NCI-H345 treated with DMSO at 0.1 percent for 48 hours (cell line): ENCODE measurements at regions not wholly inside any gene's neighbourhood (a gene's known extent, or its start where the extent isn't known, plus 50 kb on each side); places are given as distances from the start of the nearest gene placed in this dataset.
"Not testable (repeated sequence)": the region's sequence is repeated elsewhere in the genome, so short reads cannot be mapped to it uniquely, and the experiment has no call there.

Experiments
- DNase-seq: peaks from one replicate; lab custom pipeline; 2025; ENCODE audit not compliant: unreplicated experiment; lab: John Stamatoyannopoulos, UW

GRCh38 chr6:167689278-167689677 lies 137.4 kb upstream of the AFDN start:
- DNase-seq: no peak

DNA sequence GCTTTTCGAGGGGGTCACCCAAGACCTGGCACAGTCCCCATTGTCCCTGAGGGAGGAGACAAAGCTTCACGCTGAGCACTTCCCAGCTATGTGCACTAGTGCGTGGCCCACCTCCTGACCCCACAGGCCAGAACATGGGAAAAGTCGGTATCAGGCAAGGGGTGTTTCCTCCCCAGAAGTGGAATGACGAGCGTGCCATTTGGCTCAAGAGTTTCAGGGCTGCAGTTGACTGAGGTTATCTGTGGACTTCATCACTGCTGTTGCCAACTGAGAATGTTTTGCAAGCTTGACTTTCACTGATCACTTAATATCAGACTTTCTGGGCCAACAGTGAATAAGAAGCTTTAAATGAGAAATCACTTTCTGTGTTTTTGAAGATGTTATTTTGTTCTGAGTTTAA lies 137.0 kb upstream of the AFDN start:
- DNase-seq: no peak

- DNase-seq: not testable (repeated sequence)
Measured at GRCh38 chr6:167690167-167690922, 136.4 kb upstream of the AFDN start.

DNA sequence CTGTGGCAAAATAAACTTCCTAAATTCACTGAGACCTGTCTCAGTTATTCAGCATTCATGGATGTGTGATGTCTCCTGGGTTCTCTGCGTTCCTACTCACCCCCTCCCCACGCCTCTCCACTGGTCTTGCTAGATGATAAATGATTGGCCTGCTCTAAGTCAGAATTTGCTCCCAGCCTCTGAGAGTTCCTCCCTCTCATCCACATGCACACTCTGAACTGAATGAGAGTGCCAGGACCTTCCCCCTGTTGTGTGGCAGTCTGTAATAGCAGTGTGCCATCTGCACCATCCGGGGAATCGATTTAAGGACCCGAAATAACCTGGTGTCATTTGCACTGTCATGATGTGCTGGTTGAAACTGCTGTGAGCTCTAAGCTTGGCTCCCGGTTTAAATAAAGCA lies 135.8 kb upstream of the AFDN start:
- DNase-seq: no peak

- DNase-seq: no peak
Measured at GRCh38 chr6:167691533-167692312, 135.0 kb upstream of the AFDN start.

DNA sequence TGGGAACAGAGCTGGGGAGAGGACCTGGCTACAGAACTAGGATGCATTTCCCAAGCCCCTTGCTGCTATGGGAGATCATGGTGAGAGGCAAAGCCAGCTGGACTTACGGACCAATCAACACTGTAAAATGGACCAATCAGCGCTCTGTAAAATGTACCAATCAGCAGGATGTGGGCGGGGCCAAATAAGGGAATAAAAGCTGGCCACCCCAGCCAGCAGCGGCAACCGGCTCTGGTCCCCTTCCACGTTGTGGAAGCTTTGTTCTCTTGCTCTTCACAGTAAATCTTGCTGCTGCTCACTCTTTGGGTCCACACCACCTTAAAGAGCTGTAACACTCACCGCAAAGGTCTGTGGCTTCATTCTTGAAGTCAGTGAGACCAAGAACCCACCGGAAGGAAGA lies 133.2 kb upstream of the AFDN start:
- DNase-seq: not testable (repeated sequence)

DNA sequence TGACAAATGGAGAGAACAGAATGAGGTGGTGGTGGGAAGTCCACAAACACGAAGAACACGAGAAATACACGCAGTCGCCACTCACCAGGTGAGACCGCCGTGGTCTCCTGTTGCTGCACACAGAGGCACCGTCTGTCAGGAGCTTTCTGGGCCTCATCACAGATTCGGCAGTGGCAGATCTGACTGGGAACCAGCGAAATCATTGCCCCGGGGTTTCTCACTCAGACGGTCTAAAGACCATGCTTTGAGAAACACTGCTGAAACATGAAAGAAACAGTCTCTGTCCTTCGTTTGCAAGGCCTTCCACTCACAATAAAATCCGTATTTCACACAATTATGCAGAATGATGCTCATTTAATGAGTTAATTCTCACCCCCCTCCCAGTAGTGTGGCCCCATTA lies 130.9 kb upstream of the AFDN start:
- no peak for DNase-seq

DNA sequence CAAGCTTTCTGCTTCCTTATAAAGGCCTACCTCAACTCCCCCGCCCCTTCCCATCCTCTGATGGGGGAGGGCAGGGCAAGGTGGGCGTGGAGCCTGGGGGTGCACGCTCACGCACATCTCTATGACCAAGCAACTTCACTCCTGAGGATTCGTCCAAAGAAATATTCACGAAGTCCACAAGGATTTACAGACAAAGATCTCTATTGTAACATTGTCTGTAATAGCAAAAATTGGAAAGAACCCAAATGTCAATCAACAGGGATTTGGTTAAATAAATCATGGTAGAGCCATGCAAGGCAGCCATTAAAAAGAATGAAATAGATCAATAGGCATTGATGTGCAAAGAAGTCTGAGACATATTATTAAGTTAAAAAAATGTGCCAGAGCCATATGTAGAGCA lies 130.4 kb upstream of the AFDN start:
- DNase-seq: no peak

GRCh38 chr6:167697316-167697715 lies 129.4 kb upstream of the AFDN start:
- DNase-seq: no peak

GRCh38 chr6:167698540-167698939 lies 128.2 kb upstream of the AFDN start:
- DNase-seq: no peak

GRCh38 chr6:167699141-167699931 lies 127.4 kb upstream of the AFDN start:
- DNase-seq: no peak

DNA sequence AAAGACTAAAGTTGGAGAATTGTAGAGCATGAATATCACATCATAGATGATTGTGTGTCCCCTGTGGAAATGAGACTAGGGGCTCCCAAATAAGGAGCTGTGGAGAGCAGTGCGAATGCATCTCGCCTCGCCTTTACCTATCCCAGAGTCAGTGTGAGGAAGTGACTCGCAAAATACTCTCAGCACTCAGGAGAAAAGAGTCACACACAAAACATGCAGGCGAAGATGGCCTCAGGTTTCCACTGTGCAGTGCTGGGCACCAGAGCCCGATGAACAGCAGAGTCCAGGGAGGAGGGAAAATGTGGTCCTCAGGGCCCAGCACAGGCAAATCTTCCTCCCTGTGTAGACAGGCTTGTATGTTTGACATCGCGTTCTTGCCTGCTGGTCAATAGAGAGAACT lies 126.5 kb upstream of the AFDN start:
- no peak for DNase-seq

GRCh38 chr6:167701010-167701409 lies 125.7 kb upstream of the AFDN start:
- no peak for DNase-seq

DNA sequence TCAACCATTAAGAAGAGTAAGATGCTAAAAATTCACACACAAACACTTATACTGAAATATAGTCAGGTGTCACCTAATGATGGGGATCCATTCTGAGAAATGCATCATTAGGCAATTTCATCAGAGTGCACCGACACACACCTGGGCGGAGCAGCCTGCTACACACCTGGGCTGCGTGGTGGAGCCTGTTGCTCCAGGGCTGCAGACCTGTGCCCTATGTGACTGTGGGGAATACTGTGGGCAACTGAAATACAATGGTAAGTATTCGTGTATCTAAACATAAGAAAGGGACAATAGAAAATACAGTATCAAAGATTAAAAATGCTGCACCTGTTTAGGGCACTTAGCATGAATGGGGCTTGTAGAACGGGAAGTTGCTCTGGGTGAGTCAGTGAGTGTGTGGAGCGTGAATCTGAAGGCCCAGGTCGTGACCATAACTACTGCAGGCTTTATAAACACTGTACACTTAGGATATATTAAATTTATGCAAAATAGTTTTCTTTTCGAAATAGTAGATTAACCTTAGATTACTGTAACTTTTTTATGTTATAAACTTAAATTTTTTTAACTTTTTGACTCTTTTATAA lies 124.4 kb upstream of the AFDN start:
- DNase-seq: no peak

GRCh38 chr6:167703347-167703746 lies 123.4 kb upstream of the AFDN start:
- no peak for DNase-seq

DNA sequence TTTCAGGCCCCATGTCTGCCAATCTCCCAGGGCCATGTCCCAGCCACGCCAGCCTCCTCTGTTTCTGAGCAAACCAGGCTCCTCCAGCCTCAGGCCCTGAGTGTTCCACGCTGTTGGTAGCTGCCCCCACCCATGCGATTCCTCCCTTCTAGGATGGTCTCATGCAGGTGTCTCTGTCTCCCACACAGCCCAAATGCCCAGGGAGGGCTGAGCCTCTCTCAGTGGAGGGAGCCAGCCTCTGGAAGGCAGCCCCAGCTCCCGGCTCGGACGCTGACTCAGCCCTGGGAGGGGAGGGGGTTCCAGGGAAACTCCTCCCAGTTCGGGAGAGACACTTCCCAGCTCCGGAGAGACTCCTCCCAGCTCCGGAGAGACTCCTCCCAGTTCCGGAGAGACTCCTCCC lies 122.9 kb upstream of the AFDN start:
- no peak for DNase-seq

DNA sequence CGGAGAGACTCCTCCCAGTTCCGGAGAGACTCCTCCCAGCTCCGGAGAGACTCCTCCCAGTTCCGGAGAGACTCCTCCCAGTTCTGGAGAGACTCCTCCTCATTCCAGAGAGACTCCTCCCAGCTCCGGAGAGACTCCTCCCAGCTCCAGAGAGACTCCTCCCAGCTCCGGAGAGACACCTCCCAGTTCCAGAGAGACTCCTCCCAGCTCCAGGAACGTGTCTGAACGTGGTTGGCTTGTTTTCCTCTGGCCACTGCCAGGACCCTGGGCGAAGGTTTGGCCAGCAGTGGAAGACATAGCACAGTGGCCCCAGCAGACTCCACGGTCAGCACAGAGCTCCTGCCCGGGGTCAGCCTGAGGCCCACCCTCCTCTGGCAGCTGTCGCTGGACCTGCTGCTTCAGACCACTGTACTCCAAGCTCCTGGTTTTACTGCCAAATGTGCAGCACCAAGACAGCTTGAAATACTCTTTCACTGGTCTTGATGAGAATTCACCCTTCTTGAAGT lies 122.3 kb upstream of the AFDN start:
- DNase-seq: no peak

- DNase-seq: no peak
Measured at GRCh38 chr6:167705211-167705750, 121.4 kb upstream of the AFDN start.

DNA sequence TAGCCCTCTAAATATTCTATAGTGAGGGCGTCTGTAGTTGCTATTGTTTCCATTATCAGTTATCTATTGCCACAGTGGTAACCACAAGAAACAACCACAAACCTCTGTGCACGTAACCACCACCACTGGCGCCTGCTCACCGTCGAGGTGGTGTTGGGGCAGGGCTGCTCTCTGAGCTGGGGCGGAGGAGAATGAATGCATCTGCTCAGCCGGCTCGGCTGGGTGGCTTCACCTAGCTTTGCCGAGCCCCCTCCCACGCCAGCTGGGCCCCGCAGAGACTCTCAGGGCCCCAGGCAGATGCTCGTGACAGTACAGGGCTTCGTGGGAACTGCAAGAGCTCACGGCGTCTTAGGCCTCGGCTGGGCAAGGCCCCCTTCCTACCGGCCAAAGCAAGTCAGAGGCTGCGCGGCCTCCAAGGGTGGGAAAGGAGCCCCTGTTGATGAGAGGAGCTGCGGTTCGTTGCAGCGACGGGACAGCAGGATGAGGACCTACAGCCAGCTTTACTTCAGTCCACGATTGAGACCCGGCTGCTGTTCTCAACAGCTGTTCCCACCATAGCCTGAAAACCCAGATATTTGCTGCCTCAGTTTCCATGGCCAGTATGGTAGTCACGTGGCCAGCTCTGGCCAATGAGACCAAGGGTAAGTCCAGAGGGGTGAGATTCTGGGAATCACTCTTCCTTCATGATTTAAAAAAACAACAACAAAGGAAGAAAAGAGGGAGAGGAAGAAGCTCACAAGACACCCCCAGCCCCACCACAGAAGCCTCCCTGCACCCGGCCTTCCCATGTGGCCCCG lies 120.2 kb upstream of the AFDN start:
- no peak for DNase-seq
